DMS 273 (cell line): ENCODE measurements at regions not wholly inside any gene's neighbourhood (a gene's known extent, or its start where the extent isn't known, plus 50 kb on each side); places are given as distances from the start of the nearest gene placed in this dataset.
"Not testable (repeated sequence)": the region's sequence is repeated elsewhere in the genome, so short reads cannot be mapped to it uniquely, and the experiment has no call there.

Source experiments
- DNase-seq: peaks from one replicate; lab custom pipeline; 2025; ENCODE audit not compliant: unreplicated experiment; lab: John Stamatoyannopoulos, UW

GRCh38 chr14:87443787-87444186 is 549.2 kb downstream of the GALC start:
- DNase-seq = no peak

- DNase-seq = no peak
These were observed 549.9 kb downstream of the GALC start for GRCh38 chr14:87443039-87443438.

GRCh38 chr14:87437158-87437557 is 555.8 kb downstream of the GALC start:
- DNase-seq = no peak

GRCh38 chr14:87434680-87435079 is 558.3 kb downstream of the GALC start:
- DNase-seq = no peak

GRCh38 chr14:87434011-87434410 is 559.0 kb downstream of the GALC start:
- no peak for DNase-seq

- DNase-seq = no peak
These were observed 560.3 kb downstream of the GALC start for GRCh38 chr14:87432698-87433097.

GRCh38 chr14:87430810-87431209 is 562.2 kb downstream of the GALC start:
- DNase-seq = no peak

GRCh38 chr14:87430214-87430613 is 562.8 kb downstream of the GALC start:
- DNase-seq = no peak

GRCh38 chr14:87419925-87420324 is 573.1 kb downstream of the GALC start:
- no peak for DNase-seq

GRCh38 chr14:87411370-87411769 is 581.6 kb downstream of the GALC start:
- no peak for DNase-seq

- DNase-seq = no peak
These were observed 583.6 kb downstream of the GALC start for GRCh38 chr14:87409393-87409792.

GRCh38 chr14:87407344-87407743 is 585.6 kb downstream of the GALC start:
- DNase-seq = no peak

- no peak for DNase-seq
These were observed 587.4 kb downstream of the GALC start for GRCh38 chr14:87405563-87405962.

- no peak for DNase-seq
These were observed 595.5 kb downstream of the GALC start for GRCh38 chr14:87397499-87397898.

- DNase-seq = no peak
These were observed 601.9 kb downstream of the GALC start for GRCh38 chr14:87391066-87391465.

GRCh38 chr14:87388946-87389345 is 604.0 kb downstream of the GALC start:
- DNase-seq = no peak

- DNase-seq = no peak
These were observed 605.2 kb downstream of the GALC start for GRCh38 chr14:87387806-87388205.

- DNase-seq = no peak
These were observed 606.5 kb downstream of the GALC start for GRCh38 chr14:87386524-87386923.

GRCh38 chr14:87380054-87380453 is 612.9 kb downstream of the GALC start:
- DNase-seq = no peak

GRCh38 chr14:87368751-87369150 is 624.2 kb downstream of the GALC start:
- no peak for DNase-seq

- DNase-seq = not testable (repeated sequence)
These were observed 632.7 kb downstream of the GALC start for GRCh38 chr14:87360246-87360645.

- no peak for DNase-seq
These were observed 642.0 kb downstream of the GALC start for GRCh38 chr14:87351007-87351406.

- DNase-seq = no peak
These were observed 643.1 kb downstream of the GALC start for GRCh38 chr14:87349921-87350320.

- no peak for DNase-seq
These were observed 649.3 kb downstream of the GALC start for GRCh38 chr14:87343652-87344051.
